ENCODE measurements at regions not wholly inside any gene's neighbourhood (a gene's known extent, or its start where the extent isn't known, plus 50 kb on each side); places are given as distances from the start of the nearest gene placed in this dataset.
A peak's percentile ranks its signal among the peaks of the same experiment; 100 is the strongest.

DNA sequence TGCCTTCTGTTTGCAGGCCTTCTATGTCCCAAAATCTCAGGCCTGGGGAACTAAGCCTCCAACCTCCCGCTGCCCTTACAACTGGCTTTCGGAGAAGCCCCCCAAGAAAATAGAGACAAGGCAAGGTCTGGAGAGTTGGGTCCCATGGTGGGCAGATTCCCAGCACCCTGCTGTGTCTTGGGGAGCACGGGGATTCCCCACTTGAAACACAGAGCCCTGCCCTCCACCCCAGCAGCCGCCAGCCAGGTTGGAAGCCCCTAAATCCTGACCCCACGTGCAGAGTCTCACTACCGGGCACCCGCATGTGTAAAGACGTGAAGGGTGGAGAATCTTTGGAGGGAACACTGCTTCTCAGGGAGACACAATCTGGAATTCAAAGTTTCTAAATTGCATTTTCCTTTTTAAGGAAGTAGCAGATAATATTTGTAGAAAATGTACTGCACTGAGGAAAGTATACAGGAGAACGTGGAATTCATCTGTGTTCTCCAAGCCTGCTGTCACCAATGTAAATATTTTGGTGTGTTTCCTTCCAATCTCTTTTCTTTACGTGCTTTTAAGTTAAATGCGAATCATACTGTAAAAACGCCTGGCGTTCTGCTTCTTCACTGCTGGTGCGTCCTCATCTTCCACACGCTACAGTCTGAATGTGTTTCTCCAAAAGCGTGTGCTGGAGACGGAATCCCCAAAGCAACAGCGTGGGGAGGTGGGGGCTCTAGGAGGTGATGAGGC lies 220.9 kb downstream of the BRD1 start:
- H3K36me3 Mint-ChIP-seq = peaks cover 47% of the 10 kb centered on the region
- peaks cover 0 to 17% (median 9%) of the 10 kb centered on the region in 3 donors for H3K9me3 Mint-ChIP-seq
- 98% methylated on average over 13 of the region's 18 CpGs for WGBS (ENCODE audit: insufficient coverage)
- H3K4me3 ChIP-seq (ENCODE audit: control insufficient read depth in 1 of 2, extremely low read depth in 1 of 2, low read length in 1 of 2) = peak overlapping the region in 1 of 2 donors; percentile 5
- H3K27ac Mint-ChIP-seq = no peak overlapping the region
- ChIA-PET POLR2A (no interaction called here), CTCF (no interaction called here)
- H3K4me1 Mint-ChIP-seq = peaks cover 0 to 2% (median under 1%) of the 10 kb centered on the region in 3 donors
- no peak overlapping the region for H3K27ac ChIP-seq (ENCODE audit: low read length)
- DNase-seq = no peak
- no peaks in the 10 kb centered on the region for H3K27me3 Mint-ChIP-seq
- H3K4me1 ChIP-seq (ENCODE audit: control insufficient read depth in 1 of 2, extremely low read depth in 1 of 2, insufficient read depth in 2 of 2, low read length in 2 of 2) = peaks cover 0 to under 1% of the 10 kb centered on the region in 2 experiments
- H3K4me3 Mint-ChIP-seq = no peak overlapping the region
- H3K9me3 ChIP-seq = no peaks in the 10 kb centered on the region
- peaks cover 0 to 12% of the 10 kb centered on the region in 2 donors for H3K36me3 ChIP-seq (ENCODE audit: control insufficient read depth in 2 of 2, extremely low read depth in 1 of 2, insufficient read depth in 1 of 2, low read length in 1 of 2)
- H3K27me3 ChIP-seq (replicated peaks in 1 of 2; ENCODE audit: control insufficient read depth in 2 of 2, extremely low read depth in 1 of 2, insufficient read depth in 2 of 2, low read length in 1 of 2) = no peaks in the 10 kb centered on the region
- ATAC-seq (replicated peaks in 1 of 4) = no peak

DNA sequence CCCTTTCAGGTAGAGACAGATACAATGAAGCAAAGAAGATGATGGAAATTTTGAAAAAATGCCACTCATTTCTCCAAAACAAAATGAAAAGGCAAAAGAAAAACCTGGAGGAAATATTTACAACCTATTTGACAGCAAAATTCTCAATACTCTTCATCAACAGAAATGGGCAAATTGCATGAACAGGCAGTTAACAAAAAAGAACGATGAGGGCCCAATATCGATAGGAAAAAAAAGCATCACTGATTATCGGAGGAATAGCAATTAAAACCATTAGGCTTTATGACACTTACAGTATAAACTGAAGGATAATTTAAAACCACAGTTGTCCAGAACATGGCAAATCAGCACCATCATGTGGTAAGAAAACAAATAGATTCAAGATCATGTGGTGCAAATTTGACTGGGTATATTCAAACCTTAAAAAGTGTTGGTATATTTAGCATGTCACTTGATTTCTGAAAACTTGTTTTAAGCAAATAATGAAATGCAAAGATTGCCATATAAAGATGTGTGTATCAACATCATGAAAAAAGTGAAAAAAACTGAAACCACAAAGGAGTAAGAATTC lies 222.9 kb downstream of the BRD1 start:
- Mint-ChIP-seq H3K4me1 (peaks cover 6 to 17% (median 8%) of the 10 kb centered on the region in 3 donors), H3K9me3 (peaks cover 0 to 17% (median 9%) of the 10 kb centered on the region in 3 donors), H3K4me3 (no peak overlapping the region), H3K36me3 (peaks cover 44% of the 10 kb centered on the region), H3K27me3 (no peaks in the 10 kb centered on the region), H3K27ac (no peak overlapping the region)
- no peak for ATAC-seq (replicated peaks in 1 of 4)
- Histone ChIP-seq H3K36me3 (ENCODE audit: control insufficient read depth in 2 of 2, extremely low read depth in 1 of 2, insufficient read depth in 1 of 2, low read length in 1 of 2) (peaks cover 0 to 12% of the 10 kb centered on the region in 2 donors), H3K9me3 (no peaks in the 10 kb centered on the region), H3K27me3 (replicated peaks in 1 of 2; ENCODE audit: control insufficient read depth in 2 of 2, extremely low read depth in 1 of 2, insufficient read depth in 2 of 2, low read length in 1 of 2) (no peaks in the 10 kb centered on the region), H3K4me1 (ENCODE audit: control insufficient read depth in 1 of 2, extremely low read depth in 1 of 2, insufficient read depth in 2 of 2, low read length in 2 of 2) (peaks cover 0 to 14% of the 10 kb centered on the region in 2 experiments), H3K27ac (ENCODE audit: low read length) (no peak overlapping the region), H3K4me3 (ENCODE audit: control insufficient read depth in 1 of 2, extremely low read depth in 1 of 2, low read length in 1 of 2) (no peak overlapping the region)
- CTCF ChIA-PET = no interaction called here
- 100% methylated on average over 2 of the region's 3 CpGs for WGBS (ENCODE audit: insufficient coverage)
- no peak for DNase-seq
- POLR2A ChIA-PET = no interaction called here

DNA sequence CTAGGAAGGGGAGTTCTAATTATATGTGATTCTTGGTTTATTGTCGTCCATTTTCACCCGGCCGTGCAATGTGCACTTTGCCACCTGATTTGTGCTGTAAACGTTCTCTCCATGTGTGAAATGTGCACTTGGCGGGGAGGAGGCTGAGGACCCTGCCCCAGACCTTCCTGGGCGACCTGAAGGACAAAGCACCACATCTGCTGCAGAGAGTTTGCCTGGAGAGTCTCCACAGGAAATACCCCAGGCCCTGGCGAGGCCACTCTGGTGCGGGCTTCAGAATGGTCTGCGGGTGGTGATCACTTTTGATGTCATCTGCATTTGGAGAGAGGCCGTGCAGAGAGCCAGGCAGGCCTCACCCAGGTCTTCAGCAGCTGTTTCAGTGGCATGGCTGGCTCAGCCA lies 224.7 kb downstream of the BRD1 start:
- no peaks in the 10 kb centered on the region for H3K27me3 Mint-ChIP-seq
- H3K4me3 ChIP-seq (ENCODE audit: control insufficient read depth in 1 of 2, extremely low read depth in 1 of 2, low read length in 1 of 2) = no peak overlapping the region
- peaks cover 0 to 14% of the 10 kb centered on the region in 2 experiments for H3K4me1 ChIP-seq (ENCODE audit: control insufficient read depth in 1 of 2, extremely low read depth in 1 of 2, insufficient read depth in 2 of 2, low read length in 2 of 2)
- peaks cover 36% of the 10 kb centered on the region for H3K36me3 Mint-ChIP-seq
- ATAC-seq (replicated peaks in 1 of 4) (no peak), DNase-seq (no peak)
- WGBS (ENCODE audit: insufficient coverage) = 86% methylated on average over 9 of the region's 10 CpGs
- H3K36me3 ChIP-seq (ENCODE audit: control insufficient read depth in 2 of 2, extremely low read depth in 1 of 2, insufficient read depth in 1 of 2, low read length in 1 of 2) = peaks cover 0 to 7% of the 10 kb centered on the region in 2 donors
- no peak overlapping the region for H3K27ac Mint-ChIP-seq
- peaks cover 0 to 17% (median 9%) of the 10 kb centered on the region in 3 donors for H3K9me3 Mint-ChIP-seq
- H3K27me3 ChIP-seq (replicated peaks in 1 of 2; ENCODE audit: control insufficient read depth in 2 of 2, extremely low read depth in 1 of 2, insufficient read depth in 2 of 2, low read length in 1 of 2) = no peaks in the 10 kb centered on the region
- ChIA-PET CTCF (no interaction called here), POLR2A (no interaction called here)
- H3K9me3 ChIP-seq = no peaks in the 10 kb centered on the region
- H3K27ac ChIP-seq (ENCODE audit: low read length) = no peak overlapping the region
- H3K4me1 Mint-ChIP-seq = peaks cover 6 to 17% (median 8%) of the 10 kb centered on the region in 3 donors
- H3K4me3 Mint-ChIP-seq = no peak overlapping the region

DNA sequence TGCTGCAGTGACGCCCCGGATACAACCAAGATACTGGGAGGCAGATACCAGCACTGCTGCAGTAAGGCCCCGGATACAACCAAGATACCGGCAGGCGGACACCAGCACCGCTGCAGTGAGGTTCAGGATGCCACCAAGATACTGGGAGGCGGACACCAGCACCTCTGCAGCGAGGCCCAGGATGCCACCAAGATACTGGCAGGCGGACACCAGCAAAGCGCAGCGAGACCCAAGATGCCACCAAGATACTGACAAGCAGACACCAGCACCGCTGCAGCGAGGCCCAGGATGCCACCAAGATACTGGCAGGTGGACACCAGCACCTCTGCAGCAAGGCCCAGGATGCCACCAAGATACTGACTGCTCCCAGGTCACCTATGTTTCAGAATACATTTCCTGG lies 225.2 kb downstream of the BRD1 start:
- Mint-ChIP-seq H3K27ac (no peak overlapping the region), H3K36me3 (peaks cover 33% of the 10 kb centered on the region), H3K27me3 (no peaks in the 10 kb centered on the region), H3K9me3 (peaks cover 0 to 17% (median 9%) of the 10 kb centered on the region in 3 donors), H3K4me1 (peaks cover 6 to 17% (median 8%) of the 10 kb centered on the region in 3 donors), H3K4me3 (no peak overlapping the region)
- POLR2A ChIA-PET = no interaction called here
- peaks cover 0 to 2% of the 10 kb centered on the region in 2 donors for H3K36me3 ChIP-seq (ENCODE audit: control insufficient read depth in 2 of 2, extremely low read depth in 1 of 2, insufficient read depth in 1 of 2, low read length in 1 of 2)
- DNase-seq = no peak
- no peaks in the 10 kb centered on the region for H3K9me3 ChIP-seq
- peaks cover 0 to 14% of the 10 kb centered on the region in 2 experiments for H3K4me1 ChIP-seq (ENCODE audit: control insufficient read depth in 1 of 2, extremely low read depth in 1 of 2, insufficient read depth in 2 of 2, low read length in 2 of 2)
- WGBS (ENCODE audit: insufficient coverage) = 96% methylated on average over 13 of the region's 13 CpGs
- no peak overlapping the region for H3K4me3 ChIP-seq (ENCODE audit: control insufficient read depth in 1 of 2, extremely low read depth in 1 of 2, low read length in 1 of 2)
- no peak for ATAC-seq (replicated peaks in 1 of 4)
- H3K27ac ChIP-seq (ENCODE audit: low read length) = no peak overlapping the region
- CTCF ChIA-PET = no interaction called here
- H3K27me3 ChIP-seq (replicated peaks in 1 of 2; ENCODE audit: control insufficient read depth in 2 of 2, extremely low read depth in 1 of 2, insufficient read depth in 2 of 2, low read length in 1 of 2) = no peaks in the 10 kb centered on the region

DNA sequence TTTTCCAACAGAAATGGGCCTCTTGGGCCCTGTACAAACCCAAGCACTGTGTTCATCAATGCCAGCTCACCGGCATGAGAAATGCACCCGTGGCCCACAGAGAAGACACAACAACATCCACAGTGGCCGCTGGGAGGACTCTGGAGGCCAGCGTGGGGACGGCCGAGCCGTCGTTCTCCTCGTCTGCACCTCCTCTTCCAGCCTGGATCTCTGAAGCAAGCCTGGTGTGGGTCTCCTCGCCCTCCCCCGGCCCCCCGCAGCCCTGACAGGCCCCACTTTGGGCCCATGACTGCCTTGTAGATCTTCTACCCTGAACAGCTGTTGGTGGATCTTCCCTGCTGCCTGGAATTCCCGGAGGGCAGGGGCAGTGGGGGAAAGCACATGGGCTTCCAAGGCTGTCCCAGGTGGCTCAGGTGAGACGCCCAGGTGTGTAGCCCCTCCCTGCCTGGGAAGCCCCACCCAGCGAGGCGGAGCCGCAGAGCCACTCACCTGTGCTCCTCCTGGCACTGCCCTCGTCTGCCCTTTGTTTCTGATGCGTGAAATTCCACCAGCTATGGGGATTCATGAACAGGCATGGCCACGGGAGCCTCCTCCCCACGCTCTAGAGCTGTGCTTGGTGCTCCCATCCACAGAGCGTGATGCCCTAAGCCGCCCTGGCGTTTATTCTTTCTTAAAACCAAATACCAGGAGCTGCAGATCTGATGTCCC lies 225.9 kb downstream of the BRD1 start:
- H3K4me3 ChIP-seq (ENCODE audit: control insufficient read depth in 1 of 2, extremely low read depth in 1 of 2, low read length in 1 of 2) = no peak overlapping the region
- peaks cover 0 to 14% of the 10 kb centered on the region in 2 experiments for H3K4me1 ChIP-seq (ENCODE audit: control insufficient read depth in 1 of 2, extremely low read depth in 1 of 2, insufficient read depth in 2 of 2, low read length in 2 of 2)
- no peak for ATAC-seq (replicated peaks in 1 of 4)
- CTCF ChIA-PET = no interaction called here
- H3K9me3 Mint-ChIP-seq = peaks cover 0 to 14% (median 9%) of the 10 kb centered on the region in 3 donors
- H3K4me3 Mint-ChIP-seq = no peak overlapping the region
- H3K36me3 ChIP-seq (ENCODE audit: control insufficient read depth in 2 of 2, extremely low read depth in 1 of 2, insufficient read depth in 1 of 2, low read length in 1 of 2) = no peaks in the 10 kb centered on the region
- H3K9me3 ChIP-seq = no peaks in the 10 kb centered on the region
- 91% methylated on average over 24 of the region's 24 CpGs for WGBS (ENCODE audit: insufficient coverage)
- peaks cover 6 to 17% (median 8%) of the 10 kb centered on the region in 3 donors for H3K4me1 Mint-ChIP-seq
- no peaks in the 10 kb centered on the region for H3K27me3 ChIP-seq (replicated peaks in 1 of 2; ENCODE audit: control insufficient read depth in 2 of 2, extremely low read depth in 1 of 2, insufficient read depth in 2 of 2, low read length in 1 of 2)
- POLR2A ChIA-PET = no interaction called here
- no peak for DNase-seq
- H3K27ac ChIP-seq (ENCODE audit: low read length) = no peak overlapping the region
- H3K27ac Mint-ChIP-seq = peak overlapping the region in 1 of 2 donors; percentile 16
- H3K27me3 Mint-ChIP-seq = no peaks in the 10 kb centered on the region
- H3K36me3 Mint-ChIP-seq = peaks cover 26% of the 10 kb centered on the region

DNA sequence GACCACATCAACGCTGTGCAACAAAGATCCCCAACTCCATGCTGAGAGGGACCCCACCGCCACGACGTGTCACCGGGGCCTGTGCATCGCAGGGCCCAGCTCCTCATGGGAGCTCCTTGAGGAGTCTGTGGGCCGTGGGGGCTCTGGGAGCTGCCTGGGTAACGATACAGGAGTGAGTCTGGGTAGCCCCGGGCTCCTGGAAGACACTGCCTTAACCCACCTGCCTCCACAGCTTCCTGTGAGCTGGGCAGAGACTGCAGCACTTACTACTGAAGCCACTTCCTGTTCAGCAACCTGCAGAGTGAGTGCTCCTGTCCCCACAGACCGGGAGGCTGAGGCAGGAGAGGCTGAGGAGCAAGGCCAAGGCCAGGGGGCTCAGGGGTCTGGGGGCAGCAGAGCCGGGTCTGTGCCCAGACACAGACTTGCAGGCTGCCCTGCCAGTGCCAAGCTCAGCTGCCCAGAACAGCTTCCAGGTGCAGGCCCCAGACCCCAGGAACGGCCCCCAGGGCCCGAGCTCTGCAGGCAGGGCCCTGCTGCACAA lies 226.7 kb downstream of the BRD1 start:
- 54% methylated on average over 9 of the region's 13 CpGs for WGBS (ENCODE audit: insufficient coverage)
- ATAC-seq (replicated peaks in 1 of 4) (peak in 3 of 4 experiments; percentile 57 to 93 (median 82)), DNase-seq (peak in 2 of 35 experiments; percentile 6 to 39)
- H3K9me3 ChIP-seq = no peaks in the 10 kb centered on the region
- Mint-ChIP-seq H3K4me3 (peak overlapping the region in 1 of 3 donors; percentile 24), H3K36me3 (peaks cover 25% of the 10 kb centered on the region), H3K9me3 (peaks cover 0 to 14% (median 9%) of the 10 kb centered on the region in 3 donors), H3K27ac (peak overlapping the region in 1 of 2 donors; percentile 6), H3K27me3 (no peaks in the 10 kb centered on the region), H3K4me1 (peaks cover 6 to 17% (median 8%) of the 10 kb centered on the region in 3 donors)
- no peaks in the 10 kb centered on the region for H3K27me3 ChIP-seq (replicated peaks in 1 of 2; ENCODE audit: control insufficient read depth in 2 of 2, extremely low read depth in 1 of 2, insufficient read depth in 2 of 2, low read length in 1 of 2)
- no peak overlapping the region for H3K4me3 ChIP-seq (ENCODE audit: control insufficient read depth in 1 of 2, extremely low read depth in 1 of 2, low read length in 1 of 2)
- peaks cover 0 to 14% of the 10 kb centered on the region in 2 experiments for H3K4me1 ChIP-seq (ENCODE audit: control insufficient read depth in 1 of 2, extremely low read depth in 1 of 2, insufficient read depth in 2 of 2, low read length in 2 of 2)
- ChIA-PET CTCF (no interaction called here), POLR2A (no interaction called here)
- no peak overlapping the region for H3K27ac ChIP-seq (ENCODE audit: low read length)
- peaks cover 0 to 4% of the 10 kb centered on the region in 2 donors for H3K36me3 ChIP-seq (ENCODE audit: control insufficient read depth in 2 of 2, extremely low read depth in 1 of 2, insufficient read depth in 1 of 2, low read length in 1 of 2)

Measured in T-cell (primary cell).